Thymus (tissue), 11 donors: ENCODE measurements at regions not wholly inside any gene's neighbourhood (a gene's known extent, or its start where the extent isn't known, plus 50 kb on each side); places are given as distances from the start of the nearest gene placed in this dataset.

Experiments
- DNase-seq, 9 donors: peaks; one replicate each; pipeline ENCODE4 v3.0.0-alpha.2; 2013; ENCODE audit warnings: low spot score in 9 of 9, low read depth in 6 of 9, missing footprints in 1 of 9
- H3K27ac ChIP-seq, 2 donors: one replicate each; pipeline ENCODE4 v1.5.1; 2013; ENCODE audit warnings: control low read depth in 1 of 2, low read depth in 1 of 2, low read length in 1 of 2, mild to moderate bottlenecking in 1 of 2, moderate library complexity in 1 of 2
- H3K27me3 ChIP-seq, 2 donors: one replicate each; pipeline ENCODE4 v1.5.1; 2013; ENCODE audit warnings: low read length in 1 of 2; ENCODE audit not compliant: control insufficient read depth in 2 of 2, insufficient read depth in 1 of 2
- H3K36me3 ChIP-seq, 2 donors: one replicate each; pipeline ENCODE4 v1.5.1; 2013; ENCODE audit warnings: low read length in 1 of 2, mild to moderate bottlenecking in 1 of 2, moderate library complexity in 1 of 2; ENCODE audit not compliant: control insufficient read depth in 2 of 2, insufficient read depth in 2 of 2
- H3K4me1 ChIP-seq, 2 donors: one replicate each; pipeline ENCODE4 v1.5.1; 2013; ENCODE audit warnings: low read length in 2 of 2; ENCODE audit not compliant: control insufficient read depth in 2 of 2, insufficient read depth in 2 of 2
- H3K4me3 ChIP-seq, 2 donors: one replicate each; pipeline ENCODE4 v1.5.1; 2013; ENCODE audit warnings: low read length in 2 of 2, control low read depth in 1 of 2, mild to moderate bottlenecking in 1 of 2
- H3K9me3 ChIP-seq, 2 donors: one replicate each; pipeline ENCODE4 v1.5.1; 2013; ENCODE audit warnings: low read length in 1 of 2, mild to moderate bottlenecking in 1 of 2; ENCODE audit not compliant: control insufficient read depth in 2 of 2, insufficient read depth in 1 of 2
- WGBS: extraction: QIAGEN DNeasy Blood & Tissue Kit; methylation state at CpG from one replicate; pipeline ENCODE4 v1.1.7; 2013; 5-methylcytosine and 5-hydroxymethylcytosine counted together
- donor health status: healthy.

DNA sequence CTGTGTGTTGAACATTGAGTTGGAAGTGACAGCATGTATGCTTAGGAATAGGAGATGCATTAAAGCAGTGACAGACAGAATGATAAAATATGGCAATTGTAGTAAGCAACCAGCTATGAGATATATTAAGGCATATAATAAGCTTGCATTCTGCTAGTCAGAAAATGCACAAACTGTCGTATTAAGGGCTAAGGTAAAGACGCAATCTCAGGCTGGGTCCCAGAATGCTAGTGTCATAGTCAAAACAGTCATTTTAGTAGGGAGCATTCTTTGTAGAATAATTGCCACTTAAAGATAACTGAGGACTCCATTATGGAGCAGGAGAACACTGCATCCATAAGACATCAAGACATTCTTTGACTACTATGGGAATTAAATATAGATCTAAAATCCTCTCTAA, 1369.7 kb upstream of the C9orf72 start:
- Histone ChIP-seq H3K4me3 (no peak overlapping the region), H3K4me1 (no peaks in the 10 kb centered on the region), H3K36me3 (no peaks in the 10 kb centered on the region), H3K9me3 (no peaks in the 10 kb centered on the region), H3K27ac (no peak overlapping the region), H3K27me3 (no peaks in the 10 kb centered on the region)
- no peak for DNase-seq
- 96% methylated on average over 2 of the region's 2 CpGs for WGBS

DNA sequence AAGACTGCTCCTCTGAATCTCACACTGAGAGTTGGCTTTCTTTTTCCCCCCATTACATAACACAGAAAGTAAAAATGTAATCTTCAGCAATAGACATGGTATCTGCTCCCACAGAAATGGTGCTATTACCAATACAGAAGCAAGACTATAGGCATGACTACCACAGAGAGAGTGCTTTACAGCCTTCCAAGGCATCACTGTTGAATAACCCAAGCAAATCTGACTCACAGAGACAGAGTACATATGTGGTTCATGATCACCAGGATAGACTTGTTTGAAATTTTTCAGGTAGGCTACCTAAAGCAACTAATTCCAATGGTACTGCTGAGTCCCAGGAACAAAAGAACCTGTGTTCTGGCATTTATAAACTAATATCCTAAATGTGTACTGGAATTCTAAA, 1373.4 kb upstream of the C9orf72 start:
- Histone ChIP-seq H3K4me3 (no peak overlapping the region), H3K36me3 (no peaks in the 10 kb centered on the region), H3K9me3 (no peaks in the 10 kb centered on the region), H3K27ac (no peak overlapping the region), H3K27me3 (no peaks in the 10 kb centered on the region), H3K4me1 (no peaks in the 10 kb centered on the region)
- DNase-seq, result no peak

DNA sequence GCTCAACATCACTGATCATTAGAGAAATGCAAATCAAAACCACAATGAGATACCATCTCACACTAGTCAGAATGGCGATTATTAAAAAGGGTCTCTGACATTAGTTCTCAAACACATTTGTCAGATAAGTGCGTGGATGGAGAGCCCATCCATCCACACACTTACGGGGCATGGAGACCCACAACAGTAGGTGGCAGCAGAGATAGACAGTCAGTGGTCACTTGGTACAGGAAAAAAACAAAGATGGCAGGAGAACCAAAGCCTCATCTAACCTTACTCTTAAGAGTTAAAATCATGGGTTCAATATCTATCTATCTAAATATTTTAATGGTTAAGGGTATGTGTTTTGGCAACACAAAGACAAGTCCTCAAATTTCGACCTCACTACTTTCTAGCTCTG, 1378.7 kb upstream of the C9orf72 start:
- 91% methylated on average over 4 of the region's 4 CpGs for WGBS
- H3K9me3 ChIP-seq, result no peaks in the 10 kb centered on the region
- DNase-seq, result no peak

DNA sequence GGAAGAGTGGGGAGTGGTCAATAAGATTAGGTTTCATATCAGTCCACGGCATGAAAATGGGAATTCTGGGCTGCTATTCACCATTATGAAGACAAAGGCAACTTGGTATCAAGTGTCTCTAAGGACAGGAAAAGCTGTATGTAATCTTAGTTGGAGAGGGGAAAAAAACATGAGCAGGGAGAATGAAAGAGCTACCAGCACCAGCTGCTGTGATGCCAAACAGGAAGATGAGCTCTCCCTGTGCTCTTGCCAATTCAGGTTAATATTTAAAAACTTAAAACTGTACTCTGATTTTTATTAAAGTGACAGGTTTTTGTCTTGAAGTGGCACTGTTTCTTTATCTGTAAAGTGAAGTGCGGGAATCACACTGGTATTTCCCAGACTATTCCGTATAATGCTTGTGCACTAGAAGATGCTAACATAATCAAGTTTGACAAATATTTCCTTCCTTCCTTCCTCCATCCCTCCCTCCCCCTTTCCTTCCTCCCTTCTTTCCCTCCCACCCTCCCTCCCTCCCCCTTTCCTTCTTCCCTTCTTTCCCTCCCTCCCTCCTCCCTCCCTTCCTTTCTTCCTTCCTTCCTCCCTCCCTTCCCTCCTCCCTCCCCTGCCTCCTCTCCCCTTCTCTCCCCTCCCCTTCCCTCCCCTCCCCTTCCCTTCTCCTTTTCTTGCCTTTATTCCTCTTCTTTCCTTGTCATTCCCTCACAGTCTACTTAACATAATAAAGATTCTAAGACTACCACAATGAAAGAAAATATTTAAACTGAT, 1383.0 kb upstream of the C9orf72 start:
- no peak for DNase-seq
- no peak overlapping the region for H3K4me3 ChIP-seq
- no peaks in the 10 kb centered on the region for H3K36me3 ChIP-seq
- H3K27me3 ChIP-seq, result no peaks in the 10 kb centered on the region
- H3K4me1 ChIP-seq, result no peaks in the 10 kb centered on the region
- H3K9me3 ChIP-seq, result no peaks in the 10 kb centered on the region
- 87% methylated on average over 3 of the region's 3 CpGs for WGBS
- H3K27ac ChIP-seq, result no peak overlapping the region

More for the DNA sequence above, 1378.7 kb upstream of the C9orf72 start:
- Histone ChIP-seq H3K4me3 (no peak overlapping the region), H3K27me3 (no peaks in the 10 kb centered on the region), H3K27ac (no peak overlapping the region), H3K4me1 (no peaks in the 10 kb centered on the region), H3K36me3 (no peaks in the 10 kb centered on the region)

DNA sequence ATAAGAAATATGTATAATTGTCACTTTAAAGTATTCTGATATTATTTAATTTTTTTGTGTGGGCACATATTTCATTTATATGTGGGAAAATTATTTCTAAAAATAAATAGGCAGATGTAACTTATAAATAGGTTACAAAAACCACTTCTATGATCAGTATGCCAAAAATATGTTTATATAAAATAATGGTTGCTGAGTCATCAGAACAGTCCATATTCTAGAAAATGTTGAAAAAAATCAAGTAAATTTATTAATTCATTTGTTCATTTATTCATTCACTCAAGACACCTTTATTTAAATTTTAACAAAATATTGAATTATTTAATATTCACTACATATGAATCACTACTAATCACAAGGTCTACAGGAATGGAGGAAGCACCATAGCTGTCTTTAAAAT, 1387.3 kb upstream of the C9orf72 start:
- H3K4me1 ChIP-seq, result no peaks in the 10 kb centered on the region

DNA sequence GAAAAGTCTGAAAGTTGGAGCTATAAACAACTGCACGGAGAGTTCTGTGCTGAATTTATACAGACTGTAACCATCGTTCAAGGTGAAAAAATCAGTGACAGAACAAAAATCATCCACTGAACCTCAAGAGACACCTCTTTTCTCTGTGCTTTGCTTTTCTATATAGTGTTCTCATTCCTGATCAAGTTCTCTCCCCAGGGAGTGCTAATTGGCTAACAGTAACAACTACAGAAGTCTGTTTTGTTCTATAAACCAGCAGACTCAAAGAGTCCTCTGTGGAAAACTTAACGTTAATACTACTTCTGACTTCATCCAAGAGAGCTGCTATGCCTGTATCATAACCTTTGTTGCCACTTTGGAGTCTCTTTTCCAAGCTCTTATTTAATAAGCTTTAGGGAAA, 1388.3 kb upstream of the C9orf72 start:
- Histone ChIP-seq H3K4me3 (no peak overlapping the region), H3K9me3 (no peaks in the 10 kb centered on the region), H3K36me3 (no peaks in the 10 kb centered on the region), H3K27me3 (no peaks in the 10 kb centered on the region), H3K4me1 (no peaks in the 10 kb centered on the region), H3K27ac (no peak overlapping the region)
- no peak for DNase-seq
- WGBS, result 95% methylated on average over 3 of the region's 3 CpGs

More for the DNA sequence above, 1387.3 kb upstream of the C9orf72 start:
- H3K27me3 ChIP-seq, result no peaks in the 10 kb centered on the region
- no peak overlapping the region for H3K4me3 ChIP-seq
- no peak overlapping the region for H3K27ac ChIP-seq
- no peaks in the 10 kb centered on the region for H3K36me3 ChIP-seq
- H3K9me3 ChIP-seq, result no peaks in the 10 kb centered on the region
- no peak for DNase-seq

DNA sequence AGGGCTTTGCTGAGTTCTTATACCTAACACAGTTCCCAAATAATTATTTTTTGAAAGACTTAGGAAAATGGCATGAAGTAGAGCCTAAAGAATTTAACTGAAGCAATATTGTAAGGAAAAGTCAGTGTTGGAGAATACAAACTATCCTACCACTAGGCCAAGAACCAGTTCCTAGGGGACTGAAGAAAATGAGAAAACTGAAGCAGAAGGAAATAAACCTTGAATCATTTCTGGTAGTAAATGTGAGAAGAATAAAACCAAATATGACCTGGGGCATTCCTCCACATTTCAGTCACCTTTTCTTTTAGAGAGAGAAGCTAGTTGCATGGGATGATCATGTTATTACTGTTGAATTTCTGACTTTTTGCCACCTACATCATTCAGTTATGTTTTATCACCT, 1393.9 kb upstream of the C9orf72 start:
- no peaks in the 10 kb centered on the region for H3K9me3 ChIP-seq
- no peaks in the 10 kb centered on the region for H3K4me1 ChIP-seq
- H3K27me3 ChIP-seq, result no peaks in the 10 kb centered on the region
- no peak overlapping the region for H3K27ac ChIP-seq
- no peak overlapping the region for H3K4me3 ChIP-seq
- no peaks in the 10 kb centered on the region for H3K36me3 ChIP-seq
- DNase-seq, result no peak

DNA sequence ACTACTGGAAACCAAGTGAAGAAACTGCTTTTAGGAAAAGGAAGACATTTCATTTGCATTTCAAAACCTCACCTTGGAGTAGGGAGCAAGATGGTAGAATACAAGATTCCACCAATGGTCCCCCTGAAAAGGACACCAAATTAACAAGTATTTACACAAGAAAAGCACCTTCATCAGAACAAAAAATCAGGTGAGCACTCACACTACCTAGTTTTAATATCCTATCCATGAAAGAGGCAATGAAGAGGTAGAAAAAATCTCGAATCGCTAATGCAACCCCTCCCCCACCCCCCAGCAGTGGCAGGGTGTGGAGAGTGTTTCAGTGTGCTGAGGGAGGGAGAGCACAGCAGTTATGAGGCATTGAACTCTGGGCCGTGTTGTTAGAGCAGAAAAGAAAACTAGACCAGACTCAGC, 1397.0 kb upstream of the C9orf72 start:
- Histone ChIP-seq H3K27ac (no peak overlapping the region), H3K27me3 (no peaks in the 10 kb centered on the region), H3K9me3 (no peaks in the 10 kb centered on the region), H3K4me1 (no peaks in the 10 kb centered on the region), H3K4me3 (no peak overlapping the region), H3K36me3 (no peaks in the 10 kb centered on the region)
- DNase-seq, result no peak
- 81% methylated on average over 3 of the region's 3 CpGs for WGBS

DNA sequence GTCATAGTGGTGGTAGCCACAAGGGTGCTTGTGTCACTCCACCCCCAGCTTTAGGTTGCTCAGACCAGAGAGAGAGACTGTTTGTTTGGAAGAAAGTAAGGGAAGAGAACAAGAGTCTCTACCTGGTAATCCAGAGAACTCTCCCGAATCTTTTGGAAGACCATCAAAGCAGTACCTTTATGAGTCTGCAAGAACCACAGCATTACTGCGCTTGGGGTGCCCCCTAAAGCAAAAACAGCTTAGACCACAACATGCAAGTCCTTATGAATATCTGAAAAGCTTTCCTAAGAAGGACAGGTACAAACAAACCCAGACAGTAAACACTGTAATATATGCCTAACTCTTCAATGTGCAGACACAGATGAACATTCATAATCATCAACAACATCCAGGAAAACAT, 1398.6 kb upstream of the C9orf72 start:
- Histone ChIP-seq H3K36me3 (no peaks in the 10 kb centered on the region), H3K9me3 (no peaks in the 10 kb centered on the region), H3K4me1 (no peaks in the 10 kb centered on the region), H3K27ac (no peak overlapping the region), H3K4me3 (no peak overlapping the region), H3K27me3 (no peaks in the 10 kb centered on the region)
- DNase-seq, result no peak
- 50% methylated on average over 2 of the region's 2 CpGs for WGBS

DNA sequence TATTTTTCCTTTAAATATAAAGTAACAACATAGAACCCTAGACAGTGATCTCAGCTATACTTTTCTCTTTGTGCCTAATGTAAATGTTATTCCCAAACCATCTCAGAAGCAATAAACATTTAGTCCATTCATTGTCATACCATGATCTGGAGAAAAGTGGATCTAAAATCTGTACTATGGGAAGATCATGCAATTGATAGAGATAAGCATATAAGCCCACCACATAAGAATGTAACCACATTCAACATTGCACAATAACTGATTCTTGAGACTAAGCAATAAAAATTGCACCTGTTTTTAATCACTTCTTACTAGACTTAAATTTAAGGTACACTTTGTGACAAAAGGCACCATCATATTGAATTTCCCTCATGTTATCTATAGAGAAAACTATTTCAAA, 1403.0 kb upstream of the C9orf72 start:
- Histone ChIP-seq H3K36me3 (no peaks in the 10 kb centered on the region), H3K27me3 (no peaks in the 10 kb centered on the region), H3K4me1 (no peaks in the 10 kb centered on the region), H3K27ac (no peak overlapping the region), H3K9me3 (no peaks in the 10 kb centered on the region), H3K4me3 (no peak overlapping the region)
- DNase-seq, result no peak
